H1 (cell line): ENCODE measurements at regions not wholly inside any gene's neighbourhood (a gene's known extent, or its start where the extent isn't known, plus 50 kb on each side); places are given as distances from the start of the nearest gene placed in this dataset.

ENCODE experiments used
- CTCF ChIA-PET: fragments of 300-600 bp; sonication (Branson Sonifier 250); formaldehyde crosslinking; loops from one replicate; lab custom pipeline; 2021; ENCODE audit not compliant: partially characterized antibody; lab: Charles Lee
- POLR2A ChIA-PET: fragments of 300-600 bp; sonication (Branson Sonifier 250); formaldehyde crosslinking; loops from one replicate; lab custom pipeline; 2021; ENCODE audit warnings: inconsistent platforms; ENCODE audit not compliant: partially characterized antibody; lab: Charles Lee
- DNase-seq, 2 experiments: peaks; one replicate each; pipeline versions ENCODE4 v3.0.0 to v3.0.0-alpha.2; 2010 to 2022; ENCODE audit warnings: low spot score in 2 of 2, low read depth in 1 of 2, mixed read lengths in 1 of 2
- FAIRE-seq: peaks from 2 replicates; lab custom pipeline; 2011; peaks lifted over from hg19 to GRCh38; lab: Jason Lieb, UNC
- H2AFZ ChIP-seq: 2 replicates; pipeline ENCODE4 v1.8.1; 2012; ENCODE audit warnings: low read length, inconsistent platforms
- H2AK5ac ChIP-seq: 2 replicates; pipeline ENCODE4 v1.6.1; 2013; ENCODE audit warnings: low read depth, low read length
- H2BK120ac ChIP-seq: replicated peaks from 2 replicates; pipeline ENCODE3; 2013; ENCODE audit warnings: low read depth, low read length, inconsistent platforms
- H2BK12ac ChIP-seq: 2 replicates; pipeline ENCODE4 v1.6.1; 2013; ENCODE audit warnings: low read depth, low read length
- H2BK15ac ChIP-seq: 2 replicates; pipeline ENCODE4 v1.6.1; 2013; ENCODE audit warnings: low read length
- H2BK20ac ChIP-seq: 2 replicates; pipeline ENCODE4 v1.6.1; 2013; ENCODE audit warnings: low read length
- H2BK5ac ChIP-seq: 2 replicates; pipeline ENCODE4 v1.6.1; 2013; ENCODE audit warnings: low read depth, low read length
- H3K14ac ChIP-seq: 2 replicates; pipeline ENCODE4 v1.6.1; 2013; ENCODE audit warnings: inconsistent platforms; ENCODE audit not compliant: insufficient read length
- H3K18ac ChIP-seq: 2 replicates; pipeline ENCODE4 v1.6.1; 2013; ENCODE audit warnings: low read length; ENCODE audit errors: extremely low read depth
- H3K23ac ChIP-seq: 2 replicates; pipeline ENCODE4 v1.6.1; 2013; ENCODE audit warnings: inconsistent platforms; ENCODE audit not compliant: insufficient read length
- H3K23me2 ChIP-seq: 2 replicates; pipeline ENCODE4 v1.6.1; 2013; ENCODE audit warnings: low read depth, low read length
- H3K27ac ChIP-seq: 2 replicates; pipeline ENCODE4 v1.6.1; 2011; ENCODE audit warnings: low read depth, low read length, inconsistent platforms
- H3K27me3 ChIP-seq, 4 experiments: replicated peaks in 1 of 4; 1 replicate in 1 of 4; 2 replicates in 3 of 4; pipeline versions ENCODE4 v1.6.1 to v1.8.1; 2011 to 2013; ENCODE audit warnings: low read length in 3 of 4, mild to moderate bottlenecking in 3 of 4, inconsistent platforms in 2 of 4, mixed read lengths in 2 of 4, moderate library complexity in 1 of 4; ENCODE audit not compliant: control insufficient read depth in 3 of 4, insufficient read depth in 3 of 4; ENCODE audit errors: extremely low read depth in 1 of 4
- H3K36me3 ChIP-seq, 4 experiments: 2 replicates each; pipeline versions ENCODE4 v1.6.1 to v1.8.1; 2011 to 2013; ENCODE audit warnings: mild to moderate bottlenecking in 4 of 4, low read length in 3 of 4, moderate library complexity in 2 of 4, control low read depth in 1 of 4, inconsistent platforms in 1 of 4; ENCODE audit not compliant: insufficient read depth in 4 of 4, control insufficient read depth in 2 of 4
- H3K4ac ChIP-seq: replicated peaks from 2 replicates; pipeline ENCODE3; 2013; ENCODE audit warnings: low read length, low read depth, mixed read lengths, inconsistent platforms; ENCODE audit not compliant: insufficient read length
- H3K4me1 ChIP-seq, 4 experiments: replicated peaks in 1 of 4; 1 replicate in 1 of 4; 2 replicates in 3 of 4; pipeline versions ENCODE4 v1.6.1 to v1.8.1; 2011 to 2013; ENCODE audit warnings: low read length in 3 of 4, inconsistent platforms in 2 of 4, mixed read lengths in 1 of 4; ENCODE audit not compliant: insufficient read depth in 4 of 4, control insufficient read depth in 3 of 4
- H3K4me2 ChIP-seq, 2 experiments: 2 replicates each; pipeline versions ENCODE4 v1.6.1 to v1.8.1; 2011 to 2013; ENCODE audit warnings: low read depth in 2 of 2, low read length in 2 of 2, control low read depth in 1 of 2, inconsistent platforms in 1 of 2, mild to moderate bottlenecking in 1 of 2; ENCODE audit not compliant: insufficient read depth in 1 of 2
- H3K4me3 ChIP-seq, 4 experiments: fragments of 200-600, 300-600 bp in 1 of 4; sonication (generic), shearing (Covaris generic), sonication (Bioruptor Twin) in 1 of 4; 2 replicates each; pipeline versions ENCODE4 v1.5.1 to v1.8.1; 2011 to 2016; ENCODE audit warnings: low read length in 4 of 4, low read depth in 3 of 4, control low read depth in 2 of 4, inconsistent platforms in 2 of 4, mild to moderate bottlenecking in 2 of 4, mixed read lengths in 1 of 4, moderate library complexity in 1 of 4; ENCODE audit not compliant: insufficient read depth in 2 of 4; ENCODE audit errors: extremely low read depth in 1 of 4
- H3K56ac ChIP-seq: replicated peaks from 2 replicates; pipeline ENCODE3; 2013; ENCODE audit warnings: low read depth, mild to moderate bottlenecking, mixed read lengths, low read length, inconsistent platforms; ENCODE audit not compliant: insufficient read length
- H3K79me1 ChIP-seq: 2 replicates; pipeline ENCODE4 v1.6.1; 2013; ENCODE audit warnings: low read depth, low read length, control low read depth
- H3K79me2 ChIP-seq, 2 experiments: 2 replicates each; pipeline versions ENCODE4 v1.6.1 to v1.8.1; 2012 to 2013; ENCODE audit warnings: low read length in 2 of 2, mild to moderate bottlenecking in 2 of 2, inconsistent platforms in 1 of 2; ENCODE audit not compliant: insufficient read depth in 2 of 2, control insufficient read depth in 1 of 2
- H3K9ac ChIP-seq, 4 experiments: replicated peaks in 1 of 4; 1 replicate in 1 of 4; 2 replicates in 3 of 4; pipeline versions ENCODE4 v1.6.1 to v1.8.1; 2011 to 2013; ENCODE audit warnings: low read depth in 3 of 4, low read length in 3 of 4, control low read depth in 2 of 4, mild to moderate bottlenecking in 2 of 4, moderate library complexity in 2 of 4, inconsistent platforms in 1 of 4; ENCODE audit errors: extremely low read depth in 1 of 4
- H3K9me3 ChIP-seq, 2 experiments: 2 replicates each; pipeline versions ENCODE4 v1.6.1 to v1.8.1; 2012 to 2013; ENCODE audit warnings: mild to moderate bottlenecking in 2 of 2, moderate library complexity in 2 of 2, control low read depth in 1 of 2, inconsistent platforms in 1 of 2, low read depth in 1 of 2, low read length in 1 of 2, mixed read lengths in 1 of 2; ENCODE audit not compliant: insufficient read depth in 2 of 2
- H4K20me1 ChIP-seq, 2 experiments: replicated peaks in 1 of 2; 2 replicates each; pipeline versions ENCODE3 to v1.8.1; 2011 to 2013; ENCODE audit warnings: inconsistent platforms in 2 of 2, low read length in 2 of 2, mild to moderate bottlenecking in 1 of 2; ENCODE audit not compliant: insufficient read depth in 2 of 2, control insufficient read depth in 1 of 2
- H4K5ac ChIP-seq: 2 replicates; pipeline ENCODE4 v1.6.1; 2013; ENCODE audit warnings: low read length, low read depth, mixed read lengths, inconsistent platforms; ENCODE audit not compliant: insufficient read length
- H4K8ac ChIP-seq: 2 replicates; pipeline ENCODE4 v1.8.0; 2013; ENCODE audit warnings: mild to moderate bottlenecking, moderate library complexity, low read length, inconsistent platforms; ENCODE audit not compliant: insufficient read depth; ENCODE audit errors: extremely low read depth
- H4K91ac ChIP-seq: replicated peaks from 2 replicates; pipeline ENCODE3; 2013; ENCODE audit warnings: low read length, mixed read lengths, inconsistent platforms; ENCODE audit not compliant: insufficient read length
- CREB1 ChIP-seq: IDR thresholded peaks from 2 replicates; pipeline ENCODE4 v1.6.1; 2012; ENCODE audit warnings: inconsistent platforms
- CTBP2 ChIP-seq: IDR thresholded peaks from 2 replicates; pipeline ENCODE4 v1.7.0; 2011; ENCODE audit warnings: borderline replicate concordance, mild to moderate bottlenecking, moderate library complexity, mixed read lengths, low read length; ENCODE audit not compliant: insufficient read depth, insufficient read length
- EZH2 ChIP-seq: fragments of 200-600 bp; sonication (generic); IDR thresholded peaks from 2 replicates; pipeline ENCODE4 v1.7.1; 2012; ENCODE audit warnings: low read depth, mild to moderate bottlenecking, moderate library complexity, low read length, inconsistent platforms; ENCODE audit not compliant: severe bottlenecking
- HDAC6 ChIP-seq: IDR thresholded peaks from one replicate; pipeline ENCODE4 v1.7.1; 2012; ENCODE audit warnings: low read depth, mild to moderate bottlenecking, inconsistent platforms, low read length, moderate library complexity
- NRF1 ChIP-seq: IDR thresholded peaks from 2 replicates; pipeline ENCODE4 v1.6.1; 2011; ENCODE audit warnings: mild to moderate bottlenecking, low read depth, low read length, improper control_type of control experiment
- POLR2AphosphoS5 ChIP-seq: IDR thresholded peaks from 2 replicates; pipeline ENCODE4 v1.6.1; 2011; ENCODE audit warnings: low read depth, low read length
- SIN3A ChIP-seq, 2 experiments: IDR thresholded peaks in 1 of 2; conservative IDR thresholded peaks in 1 of 2; 2 replicates each; pipeline ENCODE4 v1.6.1; 2011 to 2012; ENCODE audit warnings: low read length in 2 of 2, improper control_type of control experiment in 1 of 2, low read depth in 1 of 2, mild to moderate bottlenecking in 1 of 2
- SP2 ChIP-seq: IDR thresholded peaks from 2 replicates; pipeline ENCODE4 v1.6.1; 2012; ENCODE audit warnings: mild to moderate bottlenecking, low read length, inconsistent platforms
- whole genome bisulfite sequencing, 2 experiments: shearing (Covaris generic) in 1 of 2; methylation state at CpG; one replicate each; pipeline versions ENCODE4 v1.1.6 to v1.1.7; 2013 to 2015; ENCODE audit warnings: low lambda C conversion rate in 2 of 2, mixed read lengths in 2 of 2, inconsistent platforms in 1 of 2, low coverage in 1 of 2, missing lambda C conversion rate in 1 of 2; ENCODE audit not compliant: insufficient replicate concordance in 2 of 2, insufficient coverage in 1 of 2, insufficient read length in 1 of 2; ENCODE audit errors: extremely low coverage in 1 of 2, missing lambda C conversion rate in 1 of 2; 5-methylcytosine and 5-hydroxymethylcytosine counted together
- TF ChIP-seq, protein P1 (sequence below), 3 experiments: IDR thresholded peaks; 1 replicate in 2 of 3; 2 replicates in 1 of 3; pipeline versions ENCODE4 v1.5.1 to v1.6.1; 2011; ENCODE audit warnings: low read length in 3 of 3, mild to moderate bottlenecking in 3 of 3, inconsistent platforms in 2 of 3, low read depth in 1 of 3, moderate library complexity in 1 of 3; ENCODE audit not compliant: insufficient read depth in 1 of 3; ENCODE audit errors: control extremely low read depth in 1 of 3

DNA sequence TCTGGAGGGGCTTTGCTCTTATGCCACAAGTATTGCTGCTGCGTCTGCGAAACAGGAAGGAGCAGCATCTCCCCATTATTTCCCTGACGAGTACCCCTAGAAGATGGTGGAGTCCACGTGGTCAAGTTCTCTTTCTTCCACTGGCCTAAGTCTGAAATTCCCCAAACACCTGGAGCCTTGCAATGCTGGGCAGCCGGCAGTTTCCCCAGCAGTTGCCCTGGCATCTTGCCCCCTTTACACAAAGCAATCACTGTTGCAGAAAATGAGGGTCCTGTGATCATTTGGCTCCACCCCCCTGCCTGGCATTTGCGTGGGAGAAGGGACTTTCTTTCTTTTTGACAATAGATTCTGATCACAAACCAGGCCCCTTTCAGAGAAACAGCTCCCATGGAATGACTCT, 56.9 kb downstream of the FOS start:
- Histone ChIP-seq H2AFZ (0 out of 2 replicates have a peak overlapping the region, but pooled peaks have one; percentile 52), H2BK12ac (no peak overlapping the region)
- CTCF ChIA-PET: no interaction called here

More for the DNA sequence above, 56.9 kb downstream of the FOS start:
- FAIRE-seq (no peak), DNase-seq (no peak)
- Histone ChIP-seq H3K4me3 (no peak overlapping the region), H3K23ac (no peak overlapping the region), H4K8ac (no peak overlapping the region), H4K20me1 (no peaks in the 10 kb centered on the region), H3K27ac (no peak overlapping the region), H3K36me3 (no peaks in the 10 kb centered on the region), H3K9me3 (no peaks in the 10 kb centered on the region; a peak in 1 of 4 replicates), H2BK20ac (no peak overlapping the region), H3K14ac (no peak overlapping the region), H2BK15ac (no peak overlapping the region), H3K9ac (no peak overlapping the region), H3K4me2 (no peak overlapping the region), H2AK5ac (no peak overlapping the region), H4K91ac (no peak overlapping the region), H2BK120ac (no peak overlapping the region), H4K5ac (no peak overlapping the region), H3K27me3 (no peaks in the 10 kb centered on the region), H3K23me2 (no peaks in the 10 kb centered on the region), H3K4me1 (peaks cover 0 to 4% (median under 1%) of the 10 kb centered on the region in 4 experiments; a peak in 1 of 7 replicates), H3K18ac (no peak overlapping the region), H3K79me1 (no peaks in the 10 kb centered on the region), H3K56ac (no peak overlapping the region), H3K4ac (no peak overlapping the region), H2BK5ac (no peak overlapping the region), H3K79me2 (no peaks in the 10 kb centered on the region)
- 84% methylated on average over 6 of the region's 6 CpGs; no CpG with 5 or more reads in 1 of the 2 experiments for WGBS, 2 experiments
- POLR2A ChIA-PET: no interaction called here
- no peak for TF ChIP-seq CREB1
- no peak for TF ChIP-seq NRF1
- TF ChIP-seq EZH2: no peak
- TF ChIP-seq, protein P1, sequence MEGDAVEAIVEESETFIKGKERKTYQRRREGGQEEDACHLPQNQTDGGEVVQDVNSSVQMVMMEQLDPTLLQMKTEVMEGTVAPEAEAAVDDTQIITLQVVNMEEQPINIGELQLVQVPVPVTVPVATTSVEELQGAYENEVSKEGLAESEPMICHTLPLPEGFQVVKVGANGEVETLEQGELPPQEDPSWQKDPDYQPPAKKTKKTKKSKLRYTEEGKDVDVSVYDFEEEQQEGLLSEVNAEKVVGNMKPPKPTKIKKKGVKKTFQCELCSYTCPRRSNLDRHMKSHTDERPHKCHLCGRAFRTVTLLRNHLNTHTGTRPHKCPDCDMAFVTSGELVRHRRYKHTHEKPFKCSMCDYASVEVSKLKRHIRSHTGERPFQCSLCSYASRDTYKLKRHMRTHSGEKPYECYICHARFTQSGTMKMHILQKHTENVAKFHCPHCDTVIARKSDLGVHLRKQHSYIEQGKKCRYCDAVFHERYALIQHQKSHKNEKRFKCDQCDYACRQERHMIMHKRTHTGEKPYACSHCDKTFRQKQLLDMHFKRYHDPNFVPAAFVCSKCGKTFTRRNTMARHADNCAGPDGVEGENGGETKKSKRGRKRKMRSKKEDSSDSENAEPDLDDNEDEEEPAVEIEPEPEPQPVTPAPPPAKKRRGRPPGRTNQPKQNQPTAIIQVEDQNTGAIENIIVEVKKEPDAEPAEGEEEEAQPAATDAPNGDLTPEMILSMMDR (IDR thresholded peaks at IDR 0.05; ENCODE audit: control extremely low read depth in 1 of 3, insufficient read depth in 1 of 3, low read depth in 1 of 3, low read length in 3 of 3): no peak
- TF ChIP-seq POLR2AphosphoS5: no peak
- TF ChIP-seq SIN3A (conservative IDR thresholded peaks at IDR 0.05 in 1 of 2, IDR thresholded peaks at IDR 0.05 in 1 of 2; ENCODE audit: low read depth in 1 of 2, low read length in 2 of 2): no peak
- TF ChIP-seq HDAC6: no peak
- TF ChIP-seq CTBP2: no peak
- TF ChIP-seq SP2: no peak
